Activated CD8-positive, alpha-beta memory T cell treated with anti-CD3 and anti-CD28 coated beads, Interleukin-2, amount 50 U/mL, for 1 hour (primary cell): ENCODE measurements at regions not wholly inside any gene's neighbourhood (a gene's known extent, or its start where the extent isn't known, plus 50 kb on each side); places are given as distances from the start of the nearest gene placed in this dataset.
"Not testable (repeated sequence)": the region's sequence is repeated elsewhere in the genome, so short reads cannot be mapped to it uniquely, and the experiment has no call there.

Experiments
- DNase-seq: peaks from one replicate; pipeline ENCODE4 v3.0.0-alpha.2; 2020; ENCODE audit errors: extremely low read depth

DNA sequence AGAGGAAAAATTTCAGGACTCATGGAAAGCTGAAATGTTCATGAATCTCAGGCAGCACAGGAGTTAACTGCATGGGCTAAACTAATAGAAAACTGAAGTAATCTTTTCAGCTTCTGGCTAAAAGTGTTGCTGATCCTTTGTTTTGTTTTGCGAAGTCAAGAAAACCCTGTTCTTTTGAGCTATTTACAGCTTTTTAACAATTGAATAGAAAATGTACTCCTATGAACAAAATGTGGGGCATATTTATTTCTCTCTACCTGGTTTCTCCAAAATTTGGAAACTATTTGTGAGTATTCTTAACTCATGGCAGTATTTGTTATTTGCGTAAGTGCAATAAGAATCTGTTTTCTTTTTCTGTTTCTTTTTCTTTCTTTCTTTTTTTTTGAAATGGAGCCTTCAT lies 818.8 kb upstream of the CITED2 start:
- DNase-seq: no peak

DNA sequence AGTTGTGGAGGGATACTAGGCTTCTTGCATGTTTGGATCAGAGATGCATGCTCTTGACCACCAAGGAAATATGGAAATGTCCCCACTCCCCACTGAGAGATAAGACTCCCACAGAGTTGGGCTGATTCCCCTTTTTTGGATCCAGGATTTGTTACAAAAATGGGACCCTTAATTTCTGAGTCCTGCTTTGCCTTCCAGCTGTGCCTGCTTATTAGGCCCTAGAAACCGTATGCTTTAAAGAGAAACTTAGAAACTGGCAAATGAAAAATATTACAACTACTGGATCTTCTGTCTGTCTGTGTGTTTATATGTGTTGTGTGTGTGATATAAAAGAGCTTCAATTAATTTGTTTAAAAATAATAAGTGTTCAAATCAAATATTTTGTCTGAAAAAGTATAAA lies 817.6 kb upstream of the CITED2 start:
- no peak for DNase-seq

DNA sequence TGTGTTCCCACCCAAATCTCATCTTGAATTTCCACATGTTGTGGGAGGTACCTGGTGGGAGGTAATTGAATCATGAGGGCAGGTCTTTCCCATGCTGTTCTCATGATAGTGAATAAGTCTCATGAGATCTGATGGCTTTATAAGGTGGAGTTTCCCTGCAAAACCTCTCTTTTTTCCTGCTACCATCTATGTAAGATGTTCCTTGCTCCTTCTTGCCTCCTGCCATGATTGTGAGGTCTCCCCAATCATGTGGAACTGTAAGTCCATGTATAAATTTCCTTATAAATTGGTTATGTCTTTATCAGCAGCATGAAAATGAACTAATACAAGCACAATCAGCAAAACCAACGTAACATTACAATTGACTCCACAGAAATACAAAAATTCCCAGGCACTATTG lies 814.8 kb upstream of the CITED2 start:
- not testable (repeated sequence) for DNase-seq

DNA sequence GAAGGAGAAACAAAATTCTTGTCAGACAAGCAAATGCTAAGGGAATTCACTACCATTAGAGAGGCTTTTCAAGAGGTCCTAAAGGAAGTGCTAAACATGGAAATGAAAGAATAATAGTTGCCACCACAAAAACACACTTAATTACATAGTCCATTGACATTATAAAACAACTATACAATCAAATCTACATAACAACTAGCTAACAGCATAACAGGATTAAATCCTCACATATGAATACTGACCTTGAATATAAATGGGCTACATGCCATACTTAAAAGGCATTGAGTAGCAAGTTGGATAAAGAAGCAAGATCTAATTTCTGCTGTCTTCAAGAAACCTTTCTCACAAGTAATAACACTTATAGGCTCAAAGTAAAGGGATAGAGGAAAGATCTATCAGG lies 811.5 kb upstream of the CITED2 start:
- no peak for DNase-seq

DNA sequence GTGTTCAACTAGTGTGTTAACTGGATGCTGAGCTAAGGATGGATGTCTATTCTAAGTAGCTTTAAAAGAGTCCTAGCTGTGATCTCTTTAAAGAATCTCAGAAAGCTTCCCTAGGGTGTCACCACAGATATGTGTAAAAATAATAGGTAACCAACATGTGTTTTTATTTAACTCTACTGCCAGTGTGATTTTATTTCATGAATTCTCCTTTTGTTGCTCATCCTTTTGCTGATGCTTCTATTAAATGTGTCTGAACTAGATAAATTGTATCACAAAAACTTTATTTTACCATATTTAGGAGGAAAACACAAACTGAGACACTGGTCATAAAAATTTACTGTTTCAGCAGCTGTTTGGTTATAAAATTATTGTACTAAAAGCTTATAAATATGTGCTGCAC lies 809.4 kb upstream of the CITED2 start:
- DNase-seq: no peak

DNA sequence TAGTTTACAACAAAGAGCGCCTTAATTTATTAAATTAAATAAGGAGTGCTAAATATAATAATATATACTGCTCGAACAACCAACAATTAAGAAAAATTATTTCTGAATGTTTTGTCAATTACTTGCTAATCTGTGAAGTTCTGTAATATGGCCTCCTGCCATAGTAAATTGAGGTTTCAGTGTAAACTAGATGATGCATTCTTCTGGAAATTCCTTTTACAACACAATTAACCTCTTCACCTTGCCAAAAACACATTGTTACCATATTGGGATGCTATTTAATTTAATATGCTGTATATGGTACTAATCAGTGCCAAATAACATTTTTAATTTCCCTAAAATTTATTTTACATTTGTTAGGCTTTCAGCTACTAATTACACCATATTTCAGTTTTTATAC lies 808.4 kb upstream of the CITED2 start:
- DNase-seq: no peak

DNA sequence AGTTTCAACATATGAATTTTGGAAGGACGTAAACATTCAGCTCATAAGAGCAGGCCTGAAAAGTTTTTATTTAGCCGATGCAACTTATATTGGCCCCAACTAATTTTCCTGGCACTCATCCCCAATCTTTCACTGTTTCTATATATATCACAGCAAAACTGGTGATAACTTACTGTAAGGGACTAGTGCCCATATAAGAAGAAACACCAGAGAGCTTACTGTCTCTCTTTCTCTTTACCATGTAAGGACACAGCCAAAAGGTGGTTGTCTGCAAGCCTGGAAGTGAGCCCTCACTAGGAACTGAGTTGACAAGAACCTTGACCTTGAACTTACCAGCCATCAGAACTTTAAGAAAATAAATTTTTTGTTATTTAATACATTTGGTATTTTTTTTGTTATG lies 807.4 kb upstream of the CITED2 start:
- no peak for DNase-seq

DNA sequence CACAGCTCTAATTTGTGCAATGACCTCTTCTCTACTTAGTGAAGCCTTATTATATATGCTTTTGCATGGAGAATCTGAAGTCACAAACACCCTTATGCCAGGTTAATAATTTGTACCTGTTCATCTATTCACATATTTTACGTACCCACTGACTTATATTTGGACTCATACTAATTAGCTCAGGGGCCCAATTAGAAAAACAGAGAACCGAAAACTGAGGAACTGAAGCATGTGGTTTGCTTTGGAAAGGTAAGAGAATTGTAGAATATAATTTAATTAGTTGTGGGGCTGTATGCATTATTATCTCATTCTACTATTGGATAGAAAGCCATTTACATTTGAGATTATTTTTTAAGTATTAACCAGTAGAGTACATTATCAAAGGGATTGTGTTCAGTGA lies 805.9 kb upstream of the CITED2 start:
- no peak for DNase-seq

DNA sequence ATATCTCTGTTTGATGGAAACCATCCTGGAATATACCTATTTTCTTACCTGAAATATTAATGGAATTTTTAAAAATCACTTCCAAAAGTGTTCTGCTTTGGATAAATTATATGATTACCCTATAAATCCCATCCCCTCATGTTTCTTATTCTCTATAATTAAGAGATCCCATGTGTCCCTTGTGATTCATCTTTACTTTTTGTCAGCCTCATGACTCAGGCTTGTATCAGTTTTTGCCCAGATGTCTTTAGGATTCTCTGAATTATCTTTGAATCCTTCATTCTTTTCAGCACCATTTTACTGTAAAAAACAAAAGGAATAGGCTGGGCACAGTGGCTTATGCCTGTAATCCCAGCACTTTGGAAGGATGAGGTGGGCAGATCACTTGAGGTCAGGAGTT lies 804.5 kb upstream of the CITED2 start:
- DNase-seq: no peak

DNA sequence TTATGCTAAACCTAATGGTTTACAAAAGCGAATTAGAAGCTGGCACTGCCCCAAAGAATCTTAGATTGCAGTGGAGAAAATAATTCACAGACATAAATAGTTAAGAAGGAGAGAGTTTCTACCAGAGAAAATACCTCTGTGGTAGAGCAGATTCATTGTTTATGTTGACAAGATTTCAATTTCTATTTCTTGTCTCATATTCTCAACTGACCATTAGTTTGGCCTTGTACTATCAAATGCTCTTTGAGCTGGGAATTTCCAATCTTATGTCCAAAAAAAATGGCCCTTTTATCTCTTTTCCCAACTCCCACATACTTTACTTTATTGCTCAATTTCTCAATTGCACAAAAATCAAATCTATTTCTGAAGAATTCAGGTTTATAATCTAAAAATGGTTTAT lies 804.1 kb upstream of the CITED2 start:
- DNase-seq: no peak

DNA sequence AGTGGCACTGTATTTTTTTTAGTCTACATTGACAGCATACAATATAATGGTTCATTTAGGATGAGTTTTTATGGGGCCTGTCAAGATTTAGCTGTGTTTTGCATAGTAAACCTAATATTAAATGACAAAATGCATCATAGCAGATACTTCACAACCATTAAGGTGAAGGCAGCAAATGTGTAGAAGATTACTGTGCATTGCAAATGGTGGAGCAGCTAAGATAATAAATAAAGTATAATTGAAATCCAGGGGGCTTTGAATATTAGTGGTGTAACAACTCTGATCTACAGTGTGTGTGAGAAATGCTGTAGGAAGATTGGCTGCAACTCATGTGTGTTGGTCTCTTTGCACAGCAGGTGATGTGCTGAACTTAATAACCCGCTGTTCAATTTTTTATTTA lies 801.9 kb upstream of the CITED2 start:
- no peak for DNase-seq

DNA sequence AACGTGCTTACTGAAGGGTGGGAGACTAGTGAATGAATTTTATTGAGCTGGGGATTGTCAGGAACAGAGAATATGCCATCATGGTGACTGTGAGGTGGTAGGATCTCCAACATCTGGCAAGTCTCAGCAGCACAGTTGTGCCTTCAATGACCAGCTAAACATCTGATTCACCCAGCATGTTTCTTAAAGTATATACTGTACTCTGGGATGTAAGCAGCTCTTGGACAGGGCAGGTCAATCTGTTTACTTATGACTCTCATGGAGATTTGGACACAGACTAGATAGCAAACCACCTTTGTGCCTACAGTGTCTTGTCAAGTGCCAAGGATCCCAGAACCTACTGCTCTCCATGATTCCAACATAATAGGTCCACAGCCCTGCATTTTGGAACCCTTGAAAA lies 801.0 kb upstream of the CITED2 start:
- no peak for DNase-seq

DNA sequence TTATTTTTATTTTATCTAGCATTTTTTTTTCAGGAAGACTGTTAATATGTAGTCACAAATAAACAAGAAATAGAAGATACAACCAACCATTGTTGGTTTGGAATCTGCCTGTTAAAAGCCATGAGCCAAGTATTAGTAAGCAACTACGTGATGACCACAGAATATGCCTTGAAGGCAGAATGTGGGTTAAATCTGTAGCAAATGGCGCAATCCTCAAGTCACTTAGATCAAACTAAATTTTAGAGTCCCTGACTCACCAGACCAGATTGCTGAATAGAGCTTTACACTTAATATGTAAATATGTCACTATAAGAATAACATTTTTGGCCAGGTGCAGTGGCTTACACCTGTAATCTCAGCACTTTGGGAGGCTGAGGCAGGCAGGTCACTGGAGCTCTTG lies 800.1 kb upstream of the CITED2 start:
- DNase-seq: no peak

DNA sequence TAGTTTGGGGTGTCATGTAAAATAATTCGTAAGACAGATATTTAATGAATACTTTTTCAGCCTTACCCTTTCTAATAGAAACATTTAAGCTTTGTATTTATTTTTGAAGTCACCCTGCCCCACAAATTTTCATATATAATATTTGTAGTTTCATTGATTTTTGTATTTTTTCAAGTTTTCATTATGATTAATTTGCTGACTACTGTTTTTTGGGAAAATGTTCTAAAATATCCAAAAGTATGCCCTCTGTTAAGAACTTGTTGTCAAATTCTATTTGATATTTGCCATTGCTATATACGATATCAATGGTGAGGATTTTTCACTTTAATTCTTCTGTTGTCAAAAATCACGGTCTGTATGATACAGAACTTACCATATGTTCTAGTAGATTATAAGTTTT lies 793.9 kb upstream of the CITED2 start:
- DNase-seq: no peak

DNA sequence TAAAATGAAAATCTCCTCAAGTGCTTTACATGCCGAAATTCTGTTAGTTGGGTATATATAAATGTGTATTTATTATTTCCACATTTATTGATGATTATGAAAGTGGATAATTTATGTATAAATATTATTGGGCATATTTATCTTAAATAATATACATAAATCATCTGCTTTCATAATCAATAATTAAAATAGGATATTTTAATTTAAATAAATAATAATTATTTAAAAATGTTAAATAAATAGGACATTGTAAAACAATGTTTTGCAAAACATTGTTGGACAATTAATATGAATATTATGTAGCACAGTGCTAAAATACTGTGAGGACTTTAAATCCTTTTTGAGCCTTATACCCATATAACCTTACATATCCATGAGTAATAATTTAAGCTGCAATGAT lies 786.5 kb upstream of the CITED2 start:
- no peak for DNase-seq

DNA sequence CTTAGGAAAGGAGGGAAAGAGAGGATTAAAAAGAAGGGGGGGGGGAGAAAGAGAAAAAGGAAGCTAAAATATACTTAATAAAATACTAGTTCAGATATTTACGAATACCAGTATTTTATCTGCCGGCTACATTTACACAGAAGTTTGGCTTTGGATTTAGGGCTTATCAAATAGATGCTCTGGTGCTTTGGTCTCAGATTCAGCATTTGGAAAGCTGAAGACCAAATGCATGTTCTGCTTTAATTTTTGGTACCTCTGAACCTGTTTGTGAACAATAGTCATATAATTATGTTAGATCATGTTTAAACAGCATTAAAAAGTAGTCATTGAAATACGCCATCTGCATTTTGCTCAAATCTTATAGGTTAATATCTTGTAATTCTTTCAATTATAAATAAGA lies 786.0 kb upstream of the CITED2 start:
- DNase-seq: no peak

DNA sequence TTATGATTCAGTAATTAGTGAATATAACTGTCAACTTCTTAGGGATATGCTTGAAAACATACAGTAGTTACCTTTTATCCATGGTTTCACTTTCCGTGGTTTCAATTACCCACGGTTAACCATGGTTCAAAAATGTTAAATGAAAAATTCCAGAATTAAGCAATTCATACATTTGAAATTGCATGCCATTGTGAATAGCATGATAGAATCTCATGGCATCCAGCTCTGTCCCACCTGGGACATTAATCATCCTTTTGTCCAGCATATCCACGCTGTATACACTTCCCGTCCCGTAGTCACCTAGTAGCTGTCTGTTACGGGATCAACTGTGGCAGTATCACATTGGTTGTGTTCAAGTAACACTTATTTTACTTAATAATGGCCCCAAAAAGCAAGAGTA lies 781.7 kb upstream of the CITED2 start:
- DNase-seq: no peak

DNA sequence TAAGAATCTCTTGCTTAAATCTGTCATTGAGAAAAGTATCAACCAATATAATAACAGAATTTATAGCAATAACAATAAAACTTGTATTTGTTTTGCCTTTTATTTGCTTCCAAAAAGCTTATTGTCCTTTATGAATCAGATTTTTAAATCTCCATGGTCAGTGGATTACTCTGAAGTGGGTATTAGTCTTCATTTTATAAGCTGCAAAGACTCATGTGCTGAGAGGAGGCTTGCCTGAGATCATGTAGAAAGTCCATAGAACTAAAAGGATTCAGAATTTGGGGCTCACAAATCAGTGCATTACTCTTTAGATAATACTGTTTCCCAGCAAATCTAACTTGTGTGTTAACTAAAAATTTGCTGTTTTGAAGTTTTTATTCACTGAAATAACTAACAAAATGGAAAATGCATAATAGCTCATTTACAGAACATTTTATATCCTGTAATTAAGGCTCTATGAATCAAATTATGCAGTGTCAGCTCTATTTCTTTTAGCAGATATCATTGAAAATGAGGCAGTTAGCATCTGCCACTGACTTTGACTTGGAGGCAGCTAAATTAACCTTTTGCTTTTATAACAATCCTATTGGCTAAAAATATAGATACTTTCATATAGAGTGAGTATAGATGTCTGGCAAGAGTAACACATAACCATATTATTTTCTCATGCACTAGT lies 781.1 kb upstream of the CITED2 start:
- DNase-seq: no peak

DNA sequence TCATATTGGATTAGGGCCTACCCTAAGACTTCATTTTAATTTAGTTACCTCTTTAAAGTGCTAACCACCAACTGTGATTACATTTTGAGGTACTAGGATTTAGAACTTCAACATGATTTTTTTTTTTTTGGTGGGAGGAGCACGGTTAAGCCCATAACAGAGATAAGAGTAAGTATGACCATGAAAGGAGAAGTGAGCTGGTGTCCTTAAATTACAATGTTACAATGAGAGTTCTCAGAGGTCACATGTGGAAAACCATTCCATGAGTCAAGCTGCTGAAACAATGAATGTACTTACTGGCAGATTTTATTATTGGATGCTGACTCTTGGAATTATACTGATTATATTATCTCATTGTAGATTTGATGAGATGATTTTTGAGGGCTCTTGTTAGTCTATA lies 779.3 kb upstream of the CITED2 start:
- no peak for DNase-seq

DNA sequence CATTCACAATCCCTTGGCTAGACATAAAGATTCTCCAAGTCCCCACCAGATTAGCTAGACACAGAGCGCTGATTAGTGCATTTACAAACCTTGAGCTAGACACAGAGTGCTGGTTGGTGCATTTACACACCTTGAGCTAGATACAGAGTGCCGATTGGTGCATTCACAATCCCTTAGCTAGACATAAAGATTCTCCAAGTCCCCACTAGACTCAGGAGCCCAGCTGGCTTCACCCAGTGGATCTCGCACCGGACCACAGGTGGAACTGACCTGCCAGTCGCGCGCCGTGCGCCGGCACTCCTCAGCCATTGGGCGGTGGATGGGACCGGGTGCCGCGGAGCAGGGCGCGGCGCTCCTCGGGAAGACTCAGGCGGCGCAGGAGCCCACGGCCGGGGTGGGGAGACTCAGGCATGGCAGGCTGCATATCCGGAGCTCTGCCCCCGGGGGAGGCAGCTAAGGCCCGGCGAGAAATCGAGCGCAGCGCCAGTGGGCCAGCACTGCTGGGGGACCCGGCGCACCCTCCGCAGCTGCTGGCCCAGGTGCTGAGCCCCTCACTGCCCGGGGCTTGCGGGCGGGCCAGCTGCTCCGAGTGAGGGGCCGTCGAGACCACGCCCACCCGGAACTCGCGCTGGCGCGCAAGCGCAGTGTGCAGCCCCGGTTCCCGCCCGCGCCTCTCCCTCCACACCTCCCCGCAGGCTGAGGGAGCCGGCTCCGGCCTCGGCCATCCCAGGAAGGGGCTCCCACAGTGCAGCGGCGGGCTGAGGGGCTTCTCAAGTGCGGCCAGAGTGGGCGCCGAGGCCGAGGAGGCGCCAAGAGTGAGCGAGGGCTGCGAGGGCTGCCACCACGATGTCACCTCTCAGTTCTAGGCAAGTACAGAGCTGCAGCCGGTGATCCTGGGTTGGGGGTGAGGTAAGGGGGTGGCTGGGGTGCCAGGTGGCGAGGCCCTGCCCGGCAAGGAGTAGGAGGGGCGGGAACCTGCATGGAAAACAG lies 773.7 kb upstream of the CITED2 start:
- not testable (repeated sequence) for DNase-seq

DNA sequence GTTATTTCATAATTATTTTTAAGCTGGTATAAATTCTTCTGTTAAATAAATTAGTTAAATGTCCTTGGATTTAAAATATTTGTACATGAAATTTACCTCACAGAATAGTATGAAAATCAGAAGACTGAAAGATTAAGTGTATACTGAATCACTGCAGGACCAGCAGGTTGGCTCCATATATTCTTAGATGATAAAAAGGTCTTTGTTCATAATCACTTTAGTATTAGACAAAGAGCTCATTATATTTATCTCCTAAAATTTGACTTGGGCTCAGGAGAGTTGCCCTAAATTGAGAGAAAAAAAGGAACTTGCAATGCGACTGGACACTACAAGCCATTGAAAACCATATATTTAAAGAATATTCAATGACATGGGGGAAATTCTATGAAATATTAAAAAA lies 766.4 kb upstream of the CITED2 start:
- DNase-seq: no peak

DNA sequence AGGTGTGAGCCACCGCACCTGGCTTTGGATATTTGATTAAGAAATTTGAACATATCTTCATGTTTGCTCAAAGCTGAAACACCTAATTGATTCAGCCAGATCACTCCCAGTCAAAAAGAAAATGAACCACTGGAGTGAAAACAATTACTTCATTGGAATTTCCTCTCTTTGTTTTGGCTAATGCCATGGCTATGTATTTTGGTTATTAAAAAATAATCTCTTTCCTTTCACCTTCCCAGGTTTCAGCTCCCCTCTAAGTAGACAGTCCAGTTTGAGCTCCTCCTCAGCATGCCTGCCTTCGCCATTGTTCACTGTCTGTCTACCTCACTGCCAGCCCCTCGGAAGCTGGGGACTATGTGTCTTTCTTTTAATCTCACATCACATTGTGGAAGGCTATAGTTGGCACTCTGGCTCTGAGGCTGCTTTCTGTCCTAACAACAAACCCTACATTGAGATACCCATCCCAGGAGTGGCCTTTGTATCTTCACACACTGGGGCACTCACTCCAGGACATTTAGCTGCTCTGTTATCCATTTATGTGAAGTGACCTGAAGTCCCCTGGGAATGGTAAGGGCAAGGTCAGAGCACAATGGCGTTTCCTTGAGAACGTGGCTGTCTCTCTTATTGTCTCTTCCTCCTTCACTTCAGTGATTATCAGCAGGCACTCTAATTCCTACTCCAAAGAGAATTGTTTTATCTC lies 764.0 kb upstream of the CITED2 start:
- no peak for DNase-seq

DNA sequence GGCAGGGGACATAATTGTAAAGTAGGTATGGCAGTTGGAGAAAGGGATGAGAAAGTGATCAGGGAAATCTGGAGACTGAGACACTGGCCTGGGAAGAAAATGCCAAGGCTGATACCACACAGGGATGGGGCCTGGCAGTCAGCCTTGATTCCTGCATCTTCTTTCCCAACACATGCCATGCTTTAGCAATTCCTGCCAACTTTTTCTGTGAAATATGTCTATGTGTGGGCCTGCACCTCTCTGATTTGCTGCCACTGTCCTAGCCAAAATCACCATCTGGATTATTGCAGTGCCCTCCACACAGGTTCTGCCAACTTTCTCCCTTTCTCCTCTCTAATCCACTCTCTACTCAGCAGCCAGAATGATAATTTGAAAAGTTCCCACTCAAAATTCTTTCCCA lies 759.8 kb upstream of the CITED2 start:
- DNase-seq: no peak
